K562 (cell line): ENCODE measurements at regions not wholly inside any gene's neighbourhood (a gene's known extent, or its start where the extent isn't known, plus 50 kb on each side); places are given as distances from the start of the nearest gene placed in this dataset.

ENCODE experiments used
- ATAC-seq: fragments of 200-7000 bp; cut with Tn5 transposase; 3 replicates; pipeline ENCODE4 v1.9.1; 2020; ENCODE audit warnings: moderate library complexity
- BruUV-seq: library from RNA; stranded (reverse); fragments of 400-500 nt; replicated peaks from 2 replicates; lab custom pipeline; 2021; lab: Mats Ljungman, UMichigan
- CTCF ChIA-PET: fragments of 300-600 bp; formaldehyde crosslinking; extraction: SDS; loops from one replicate; lab custom pipeline; 2021; ENCODE audit warnings: low intra/inter-chr PET ratio; lab: Yijun Ruan, JAX
- POLR2A ChIA-PET: fragments of 300-600, 350-650 bp; sonication (Branson Sonifier 250); formaldehyde crosslinking; extraction: SDS; loops from one replicate; lab custom pipeline; 2021; ENCODE audit warnings: antibody characterized with exemption, inconsistent platforms; lab: Yijun Ruan, JAX
- DNase-seq, 4 experiments: peaks; one replicate each; pipeline versions ENCODE4 v3.0.0 to v3.0.0-alpha.2; 2011 to 2018; ENCODE audit warnings: low spot score in 3 of 4, mixed read lengths in 3 of 4; ENCODE audit errors: extremely low read depth in 1 of 4
- FAIRE-seq: peaks from 2 replicates; lab custom pipeline; 2011; peaks lifted over from hg19 to GRCh38; lab: Jason Lieb, UNC
- H2AFZ ChIP-seq: 2 replicates; pipeline ENCODE4 v1.6.0; 2011; ENCODE audit warnings: low read depth, low read length, control low read depth, inconsistent platforms
- H3K27ac ChIP-seq: fragments of 200-600 bp; 3 replicates; pipeline ENCODE4 v1.8.0; 2011; ENCODE audit warnings: low read depth, mild to moderate bottlenecking, control low read depth, inconsistent platforms, low read length, moderate library complexity, mixed read lengths; ENCODE audit errors: extremely low read depth
- H3K27me3 ChIP-seq, 2 experiments: fragments of 300-600 bp in 1 of 2; 2 replicates in 1 of 2; 3 replicates in 1 of 2; pipeline versions ENCODE4 v1.6.0 to v1.8.0; 2011; ENCODE audit warnings: inconsistent platforms in 2 of 2, low read length in 2 of 2, mild to moderate bottlenecking in 1 of 2, mixed read lengths in 1 of 2, moderate library complexity in 1 of 2; ENCODE audit not compliant: control insufficient read depth in 2 of 2, insufficient read depth in 2 of 2
- H3K36me3 ChIP-seq: fragments of 300-600 bp; 3 replicates; pipeline ENCODE4 v1.8.0; 2011; ENCODE audit warnings: mild to moderate bottlenecking, low read length, inconsistent platforms; ENCODE audit not compliant: control insufficient read depth, insufficient read depth
- H3K4me1 ChIP-seq, 2 experiments: fragments of 200-600 bp in 1 of 2; replicated peaks in 1 of 2; 2 replicates in 1 of 2; 3 replicates in 1 of 2; pipeline versions ENCODE4 v1.5.1 to v1.8.0; 2011; ENCODE audit warnings: inconsistent platforms in 2 of 2, low read length in 2 of 2, mild to moderate bottlenecking in 1 of 2, mixed read lengths in 1 of 2, moderate library complexity in 1 of 2; ENCODE audit not compliant: control insufficient read depth in 2 of 2, insufficient read depth in 2 of 2
- H3K4me2 ChIP-seq: 2 replicates; pipeline ENCODE4 v1.6.1; 2011; ENCODE audit warnings: low read length, control low read depth, inconsistent platforms, mixed read lengths; ENCODE audit not compliant: insufficient read depth
- H3K4me3 ChIP-seq: fragments of 200-600 bp; sonication (generic), shearing (Covaris generic); 2 replicates; pipeline ENCODE4 v1.5.1; 2016; ENCODE audit warnings: control low read depth, inconsistent platforms
- H3K79me2 ChIP-seq: fragments of 200-600 bp; 3 replicates; pipeline ENCODE4 v1.8.0; 2011; ENCODE audit warnings: low read length, inconsistent platforms; ENCODE audit not compliant: control insufficient read depth, insufficient read depth
- H3K9ac ChIP-seq, 2 experiments: 2 replicates each; pipeline versions ENCODE4 v1.6.0 to v1.6.1; 2011; ENCODE audit warnings: low read depth in 2 of 2, low read length in 2 of 2, control low read depth in 1 of 2, inconsistent platforms in 1 of 2, mild to moderate bottlenecking in 1 of 2, mixed read lengths in 1 of 2; ENCODE audit not compliant: insufficient read depth in 1 of 2
- H3K9me1 ChIP-seq: one replicate; pipeline ENCODE4 v1.6.0; 2011; ENCODE audit warnings: inconsistent platforms, mild to moderate bottlenecking, low read length, moderate library complexity; ENCODE audit not compliant: control insufficient read depth, insufficient read depth
- H3K9me3 ChIP-seq: replicated peaks from 2 replicates; pipeline ENCODE4 v1.5.1; 2011; ENCODE audit warnings: low read depth, low read length, inconsistent platforms; ENCODE audit not compliant: control insufficient read depth, insufficient read depth
- H4K20me1 ChIP-seq: replicated peaks from 2 replicates; pipeline ENCODE4 v1.6.1; 2011; ENCODE audit warnings: low read length, inconsistent platforms, mixed read lengths; ENCODE audit not compliant: control insufficient read depth, insufficient read depth
- BHLHE40 ChIP-seq: IDR thresholded peaks from 2 replicates; pipeline ENCODE4 v1.6.1; 2011; ENCODE audit warnings: low read length, improper control_type of control experiment
- C11orf30 ChIP-seq: fragments of 450-650 bp; IDR thresholded peaks from 2 replicates; pipeline ENCODE4 v1.6.1; 2016; ENCODE audit warnings: low read depth, mild to moderate bottlenecking
- CEBPB ChIP-seq: fragments of 450-650 bp; IDR thresholded peaks from 2 replicates; pipeline ENCODE4 v1.6.1; 2016; ENCODE audit warnings: missing genetic modification characterization, missing compliant biosample characterization
- EHMT2 ChIP-seq: fragments of 450-650 bp; IDR thresholded peaks from 2 replicates; pipeline ENCODE4 v1.6.1; 2018; ENCODE audit warnings: antibody characterized with exemption
- MEIS2 ChIP-seq: fragments of 450-650 bp; IDR thresholded peaks from 2 replicates; pipeline ENCODE4 v1.6.1; 2014; ENCODE audit warnings: mild to moderate bottlenecking; ENCODE audit not compliant: partially characterized antibody
- MTA1 ChIP-seq: fragments of 450-650 bp; IDR thresholded peaks from 2 replicates; pipeline ENCODE4 v1.6.1; 2017; ENCODE audit warnings: borderline replicate concordance
- NFIX ChIP-seq: fragments of 250-450 bp; sonication (Bioruptor Pico); IDR thresholded peaks from 2 replicates; pipeline ENCODE4 v1.4.0; 2020; ENCODE audit warnings: low read depth, mild to moderate bottlenecking, moderate library complexity
- RCOR1 ChIP-seq, 2 experiments: IDR thresholded peaks; 2 replicates each; pipeline ENCODE4 v1.6.1; 2012; ENCODE audit warnings: low read depth in 2 of 2, low read length in 2 of 2, borderline replicate concordance in 1 of 2, improper control_type of control experiment in 1 of 2
- RNF219 ChIP-seq: fragments of 250-450 bp; sonication (Bioruptor Pico); IDR thresholded peaks from 2 replicates; pipeline ENCODE4 v1.5.0; 2022; ENCODE audit warnings: mild to moderate bottlenecking
- SMARCA5 ChIP-seq: fragments of 450-650 bp; IDR thresholded peaks from 2 replicates; pipeline ENCODE4 v1.6.1; 2016
- TEAD4 ChIP-seq, 2 experiments: sonication (generic) in 1 of 2; formaldehyde crosslinking in 1 of 2; IDR thresholded peaks; 2 replicates each; pipeline versions ENCODE4 v1.6.1 to v1.8.0; 2012 to 2022; ENCODE audit warnings: borderline replicate concordance in 1 of 2, inconsistent platforms in 1 of 2, low read length in 1 of 2, mild to moderate bottlenecking in 1 of 2, missing genetic modification reagents in 1 of 2
- ZC3H11A ChIP-seq: IDR thresholded peaks from 2 replicates; pipeline ENCODE4 v1.6.1; 2012; ENCODE audit warnings: low read depth, low read length, improper control_type of control experiment
- ZZZ3 ChIP-seq: fragments of 450-650 bp; IDR thresholded peaks from 2 replicates; pipeline ENCODE4 v1.6.1; 2016; ENCODE audit warnings: antibody characterized with exemption, mild to moderate bottlenecking, moderate library complexity
- WGBS: fragments of 100-300 bp; shearing (Covaris generic); methylation state at CpG from one replicate; pipeline ENCODE4 v1.1.6; 2016; ENCODE audit warnings: low coverage, mixed read lengths; ENCODE audit not compliant: insufficient coverage; ENCODE audit errors: missing lambda C conversion rate; 5-methylcytosine and 5-hydroxymethylcytosine counted together
- in situ Hi-C: fragments of 300-500 bp; cut with MboI; formaldehyde crosslinking; loops from 4 replicates; pipeline ENCODE4 v1.15.0; 2018; ENCODE audit warnings: inconsistent platforms, mixed read lengths
- intact Hi-C: fragments of 100-400 bp; cut with micrococcal nuclease; formaldehyde crosslinking; loops from 2 replicates; pipeline ENCODE4 v1.14.2; 2022
- TF ChIP-seq, protein P1 (sequence below), 2 experiments: fragments of 450-650 bp; IDR thresholded peaks; 2 replicates each; pipeline ENCODE4 v1.6.1; 2016
- TF ChIP-seq, protein P2 (sequence below), 2 experiments: fragments of 450-650 bp in 1 of 2; IDR thresholded peaks; 2 replicates each; pipeline ENCODE4 v1.6.1; 2011 to 2017; ENCODE audit warnings: low read depth in 2 of 2, antibody characterized with exemption in 1 of 2, borderline replicate concordance in 1 of 2, low read length in 1 of 2, mild to moderate bottlenecking in 1 of 2, mixed read lengths in 1 of 2; ENCODE audit not compliant: control insufficient read depth in 1 of 2

DNA sequence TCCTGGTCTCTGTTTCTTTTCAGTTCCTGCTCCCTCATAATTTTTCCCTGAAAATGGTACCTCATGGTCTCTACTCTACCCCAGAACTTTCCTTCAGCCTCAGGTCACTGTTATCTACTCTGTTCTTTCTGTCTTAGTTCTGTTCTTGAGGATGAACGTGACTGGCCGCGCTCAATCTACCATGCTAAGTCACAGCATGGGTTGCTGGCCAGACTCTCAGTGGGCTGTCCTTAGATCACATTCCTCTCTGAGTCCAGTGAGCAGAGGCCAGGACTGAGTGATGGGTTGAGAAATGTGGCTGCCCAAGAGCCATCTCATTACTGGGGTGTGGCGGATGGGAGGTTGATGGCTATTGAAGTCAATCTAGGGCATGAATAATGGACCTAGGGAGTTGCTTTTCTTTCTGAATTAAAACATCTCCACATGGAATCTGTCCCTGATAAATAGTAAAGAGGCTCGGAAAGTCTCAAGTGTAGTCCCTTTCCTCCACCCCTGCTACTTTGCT lies 164.0 kb upstream of the DTNBP1 start:
- intact Hi-C loops (no loop called here), in situ Hi-C loops (no loop called here)
- no peaks in the 10 kb centered on the region for H4K20me1 ChIP-seq
- H2AFZ ChIP-seq, result peak overlapping the region; percentile 71
- ChIA-PET CTCF (no interaction called here), POLR2A (interaction anchor here (0.6 to 1.2 kb wide), 3 partner anchors 9 to 18 kb away, joined by 3 to 6 read pairs (median 4); no protein-coding TSS in a partner anchor)
- no peak overlapping the region for H3K4me2 ChIP-seq
- WGBS, result 50% methylated on average over 5 of the region's 5 CpGs
- ATAC-seq (peak; percentile 79), DNase-seq (peak in 2 of 4 experiments; percentile 33 to 58), FAIRE-seq (peak; percentile 40)
- no peak overlapping the region for H3K27ac ChIP-seq
- H3K36me3 ChIP-seq, result no peaks in the 10 kb centered on the region
- H3K9ac ChIP-seq, result no peak overlapping the region
- no peaks in the 10 kb centered on the region for H3K9me1 ChIP-seq
- H3K79me2 ChIP-seq, result no peaks in the 10 kb centered on the region
- H3K9me3 ChIP-seq, result no peaks in the 10 kb centered on the region
- BruUV-seq, result no TSS peak
- H3K27me3 ChIP-seq, result no peaks in the 10 kb centered on the region
- peaks cover 7 to 10% of the 10 kb centered on the region in 2 experiments; a peak in 3 of 5 replicates for H3K4me1 ChIP-seq
- H3K4me3 ChIP-seq, result no peak overlapping the region
- TF ChIP-seq MEIS2 (peak; percentile 17), RCOR1 (IDR thresholded peaks at IDR 0.05; ENCODE audit: borderline replicate concordance in 1 of 2, low read depth in 2 of 2, low read length in 2 of 2) (peak in 1 of 2 experiments; percentile 26; a peak in 1 of 4 replicates), MTA1 (0 out of 2 replicates have a peak, but pooled peaks have one; percentile 20), SMARCA5 (0 out of 2 replicates have a peak, but pooled peaks have one; percentile 20), RNF219 (CRISPR knock-in tag) (no peak), BHLHE40 (peak; percentile 93), ZZZ3 (no peak), C11orf30 (0 out of 2 replicates have a peak, but pooled peaks have one; percentile 5), ZC3H11A (no peak), EHMT2 (0 out of 2 replicates have a peak, but pooled peaks have one; percentile 25), TEAD4 (IDR thresholded peaks at IDR 0.05; ENCODE audit: low read length) (0 out of 2 replicates have a peak, but pooled peaks have one; percentile 16), TEAD4 (CRISPR knock-in tag; IDR thresholded peaks at IDR 0.05; ENCODE audit: borderline replicate concordance) (no peak), CEBPB (no peak), NFIX (CRISPR knock-in tag) (no peak)
- TF ChIP-seq, protein P1, sequence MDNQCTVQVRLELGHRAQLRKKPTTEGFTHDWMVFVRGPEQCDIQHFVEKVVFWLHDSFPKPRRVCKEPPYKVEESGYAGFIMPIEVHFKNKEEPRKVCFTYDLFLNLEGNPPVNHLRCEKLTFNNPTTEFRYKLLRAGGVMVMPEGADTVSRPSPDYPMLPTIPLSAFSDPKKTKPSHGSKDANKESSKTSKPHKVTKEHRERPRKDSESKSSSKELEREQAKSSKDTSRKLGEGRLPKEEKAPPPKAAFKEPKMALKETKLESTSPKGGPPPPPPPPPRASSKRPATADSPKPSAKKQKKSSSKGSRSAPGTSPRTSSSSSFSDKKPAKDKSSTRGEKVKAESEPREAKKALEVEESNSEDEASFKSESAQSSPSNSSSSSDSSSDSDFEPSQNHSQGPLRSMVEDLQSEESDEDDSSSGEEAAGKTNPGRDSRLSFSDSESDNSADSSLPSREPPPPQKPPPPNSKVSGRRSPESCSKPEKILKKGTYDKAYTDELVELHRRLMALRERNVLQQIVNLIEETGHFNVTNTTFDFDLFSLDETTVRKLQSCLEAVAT (IDR thresholded peaks at IDR 0.05), result peak in 1 of 2 experiments; percentile 61; a peak in 2 of 4 replicates
- TF ChIP-seq, protein P2, sequence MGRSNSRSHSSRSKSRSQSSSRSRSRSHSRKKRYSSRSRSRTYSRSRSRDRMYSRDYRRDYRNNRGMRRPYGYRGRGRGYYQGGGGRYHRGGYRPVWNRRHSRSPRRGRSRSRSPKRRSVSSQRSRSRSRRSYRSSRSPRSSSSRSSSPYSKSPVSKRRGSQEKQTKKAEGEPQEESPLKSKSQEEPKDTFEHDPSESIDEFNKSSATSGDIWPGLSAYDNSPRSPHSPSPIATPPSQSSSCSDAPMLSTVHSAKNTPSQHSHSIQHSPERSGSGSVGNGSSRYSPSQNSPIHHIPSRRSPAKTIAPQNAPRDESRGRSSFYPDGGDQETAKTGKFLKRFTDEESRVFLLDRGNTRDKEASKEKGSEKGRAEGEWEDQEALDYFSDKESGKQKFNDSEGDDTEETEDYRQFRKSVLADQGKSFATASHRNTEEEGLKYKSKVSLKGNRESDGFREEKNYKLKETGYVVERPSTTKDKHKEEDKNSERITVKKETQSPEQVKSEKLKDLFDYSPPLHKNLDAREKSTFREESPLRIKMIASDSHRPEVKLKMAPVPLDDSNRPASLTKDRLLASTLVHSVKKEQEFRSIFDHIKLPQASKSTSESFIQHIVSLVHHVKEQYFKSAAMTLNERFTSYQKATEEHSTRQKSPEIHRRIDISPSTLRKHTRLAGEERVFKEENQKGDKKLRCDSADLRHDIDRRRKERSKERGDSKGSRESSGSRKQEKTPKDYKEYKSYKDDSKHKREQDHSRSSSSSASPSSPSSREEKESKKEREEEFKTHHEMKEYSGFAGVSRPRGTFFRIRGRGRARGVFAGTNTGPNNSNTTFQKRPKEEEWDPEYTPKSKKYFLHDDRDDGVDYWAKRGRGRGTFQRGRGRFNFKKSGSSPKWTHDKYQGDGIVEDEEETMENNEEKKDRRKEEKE (IDR thresholded peaks at IDR 0.05; ENCODE audit: borderline replicate concordance in 1 of 2, control insufficient read depth in 1 of 2, low read depth in 2 of 2, low read length in 1 of 2), result no peak
